DOHH2 (cell line): ENCODE measurements at regions not wholly inside any gene's neighbourhood (a gene's known extent, or its start where the extent isn't known, plus 50 kb on each side); places are given as distances from the start of the nearest gene placed in this dataset.

ENCODE experiments used
- H3F3A ChIP-seq: fragments of 200-600 bp; sonication (generic), shearing (Covaris generic); 2 replicates; pipeline ENCODE4 v1.6.0; 2016; ENCODE audit warnings: antibody characterized with exemption, mild to moderate bottlenecking; ENCODE audit not compliant: control insufficient read depth, insufficient read depth
- H3K27ac ChIP-seq: fragments of 200-600 bp; sonication (generic); 2 replicates; pipeline ENCODE4 v1.5.1; 2014; ENCODE audit warnings: low read depth, mild to moderate bottlenecking, low read length, moderate library complexity
- H3K27me3 ChIP-seq: fragments of 200-600 bp; sonication (generic); 2 replicates; pipeline ENCODE4 v1.6.1; 2014; ENCODE audit warnings: mild to moderate bottlenecking, low read length, mixed read lengths; ENCODE audit not compliant: control insufficient read depth
- H3K36me3 ChIP-seq: fragments of 200-600 bp; sonication (generic); 2 replicates; pipeline ENCODE4 v1.6.1; 2014; ENCODE audit warnings: mild to moderate bottlenecking, low read length, moderate library complexity, mixed read lengths; ENCODE audit not compliant: control insufficient read depth
- H3K4me1 ChIP-seq: fragments of 200-600 bp; sonication (generic); 2 replicates; pipeline ENCODE4 v1.6.1; 2014; ENCODE audit warnings: mild to moderate bottlenecking, low read length, mixed read lengths; ENCODE audit not compliant: control insufficient read depth
- H3K4me2 ChIP-seq: fragments of 200-600 bp; sonication (generic); 2 replicates; pipeline ENCODE4 v1.6.0; 2014; ENCODE audit warnings: mild to moderate bottlenecking, low read length, moderate library complexity
- H3K4me3 ChIP-seq: fragments of 200-600 bp; sonication (generic); 2 replicates; pipeline ENCODE4 v1.5.1; 2014; ENCODE audit warnings: mild to moderate bottlenecking, low read length, mixed read lengths
- H3K79me2 ChIP-seq: fragments of 200-600 bp; sonication (generic); 2 replicates; pipeline ENCODE4 v1.6.1; 2014; ENCODE audit warnings: mild to moderate bottlenecking, low read length, mixed read lengths; ENCODE audit not compliant: control insufficient read depth
- H3K9me2 ChIP-seq: fragments of 200-600 bp; sonication (generic); replicated peaks from 2 replicates; pipeline ENCODE4 v1.6.1; 2014; ENCODE audit warnings: mild to moderate bottlenecking, low read length, mixed read lengths; ENCODE audit not compliant: control insufficient read depth
- H3K9me3 ChIP-seq: fragments of 200-600 bp; sonication (generic); 2 replicates; pipeline ENCODE4 v1.6.1; 2014; ENCODE audit warnings: antibody characterized with exemption, low read length, mixed read lengths; ENCODE audit not compliant: control insufficient read depth, insufficient read depth
- H4K20me1 ChIP-seq: fragments of 200-600 bp; sonication (generic); 2 replicates; pipeline ENCODE4 v1.6.0; 2014; ENCODE audit warnings: low read depth, mild to moderate bottlenecking, antibody characterized with exemption, low read length, moderate library complexity; ENCODE audit not compliant: control insufficient read depth, insufficient read depth
- CTCF ChIP-seq: fragments of 200-600 bp; sonication (generic); IDR thresholded peaks from one replicate; pipeline ENCODE4 v1.5.1; 2014; ENCODE audit warnings: antibody characterized with exemption, mild to moderate bottlenecking, low read depth, low read length; ENCODE audit not compliant: poor library complexity, severe bottlenecking
- EZH2phosphoT487 ChIP-seq: fragments of 200-600 bp; sonication (generic); IDR thresholded peaks from 2 replicates; pipeline ENCODE4 v1.6.1; 2017; ENCODE audit warnings: borderline replicate concordance, mild to moderate bottlenecking, antibody characterized with exemption, low read length, moderate library complexity, mixed read lengths

- H3K4me1 ChIP-seq, result no peaks in the 10 kb centered on the region
- H3K27ac ChIP-seq, result no peak overlapping the region
- no peaks in the 10 kb centered on the region for H3K9me2 ChIP-seq
- H3K4me3 ChIP-seq, result no peak overlapping the region
- no peaks in the 10 kb centered on the region for H3F3A ChIP-seq
- H3K4me2 ChIP-seq, result no peak overlapping the region
- H3K79me2 ChIP-seq, result no peaks in the 10 kb centered on the region
- TF ChIP-seq EZH2phosphoT487 (no peak), CTCF (no peak)
- no peaks in the 10 kb centered on the region for H3K27me3 ChIP-seq
- H3K36me3 ChIP-seq, result no peaks in the 10 kb centered on the region
- H4K20me1 ChIP-seq, result no peaks in the 10 kb centered on the region
- H3K9me3 ChIP-seq, result no peaks in the 10 kb centered on the region
Measured at GRCh38 chr3:102896851-102897621, 462.2 kb downstream of the ZPLD1 start.

GRCh38 chr3:102904629-102905028 lies 469.8 kb downstream of the ZPLD1 start:
- no peak overlapping the region for H3K4me3 ChIP-seq
- no peak for TF ChIP-seq CTCF
- no peak for TF ChIP-seq EZH2phosphoT487
- H3K4me2 ChIP-seq, result no peak overlapping the region
- no peaks in the 10 kb centered on the region for H3K36me3 ChIP-seq
- H3K4me1 ChIP-seq, result no peaks in the 10 kb centered on the region
- H3F3A ChIP-seq, result no peaks in the 10 kb centered on the region
- no peak overlapping the region for H3K27ac ChIP-seq
- H4K20me1 ChIP-seq, result no peaks in the 10 kb centered on the region
- no peaks in the 10 kb centered on the region for H3K9me2 ChIP-seq
- H3K79me2 ChIP-seq, result no peaks in the 10 kb centered on the region
- no peaks in the 10 kb centered on the region for H3K9me3 ChIP-seq
- H3K27me3 ChIP-seq, result no peaks in the 10 kb centered on the region

GRCh38 chr3:102905811-102906210 lies 471.0 kb downstream of the ZPLD1 start:
- Histone ChIP-seq H3K27ac (no peak overlapping the region), H4K20me1 (no peaks in the 10 kb centered on the region), H3K79me2 (no peaks in the 10 kb centered on the region), H3K27me3 (no peaks in the 10 kb centered on the region), H3K9me2 (no peaks in the 10 kb centered on the region; the same call in 1 of the 2 replicates), H3F3A (no peaks in the 10 kb centered on the region), H3K4me1 (no peaks in the 10 kb centered on the region), H3K4me2 (no peak overlapping the region), H3K36me3 (no peaks in the 10 kb centered on the region), H3K9me3 (no peaks in the 10 kb centered on the region), H3K4me3 (no peak overlapping the region)
- no peak for TF ChIP-seq EZH2phosphoT487
- no peak for TF ChIP-seq CTCF
